ENCODE measurements at regions not wholly inside any gene's neighbourhood (a gene's known extent, or its start where the extent isn't known, plus 50 kb on each side); places are given as distances from the start of the nearest gene placed in this dataset.
"Not testable (repeated sequence)": the region's sequence is repeated elsewhere in the genome, so short reads cannot be mapped to it uniquely, and the experiment has no call there.

GRCh38 chrX:81412428-81412827 is 210.5 kb downstream of the SH3BGRL start:
- Histone ChIP-seq H3K4me1 (no peaks in the 10 kb centered on the region), H3K36me3 (no peaks in the 10 kb centered on the region), H3K27ac (no peak overlapping the region), H3K4me3 (no peak overlapping the region), H3K27me3 (no peaks in the 10 kb centered on the region), H3K9me3 (no peaks in the 10 kb centered on the region)
- TF ChIP-seq CTCF (IDR thresholded peaks at IDR 0.05) = no peak
- no peak for DNase-seq
- intact Hi-C loops (cut with DNase I) = no loop called here
- no peak for ATAC-seq

GRCh38 chrX:81412857-81413256 is 211.0 kb downstream of the SH3BGRL start:
- H3K36me3 ChIP-seq; ATAC-seq; H3K27ac ChIP-seq; H3K4me3 ChIP-seq; H3K4me1 ChIP-seq; intact Hi-C loops (cut with DNase I); H3K27me3 ChIP-seq; H3K9me3 ChIP-seq: not testable (repeated sequence)
- DNase-seq = peak in 1 of 4 donors; percentile 8

GRCh38 chrX:81414630-81415029 is 212.7 kb downstream of the SH3BGRL start:
- intact Hi-C loops (cut with DNase I) = no loop called here
- no peaks in the 10 kb centered on the region for H3K9me3 ChIP-seq
- peak in 1 of 2 donors; percentile 22 for TF ChIP-seq CTCF (IDR thresholded peaks at IDR 0.05)
- H3K27ac ChIP-seq = no peak overlapping the region
- no peaks in the 10 kb centered on the region for H3K27me3 ChIP-seq
- DNase-seq (no peak), ATAC-seq (no peak)
- H3K4me3 ChIP-seq = no peak overlapping the region
- H3K36me3 ChIP-seq = no peaks in the 10 kb centered on the region
- H3K4me1 ChIP-seq = no peaks in the 10 kb centered on the region

Data from left lung (tissue), 4 donors.